ENCODE measurements at regions not wholly inside any gene's neighbourhood (a gene's known extent, or its start where the extent isn't known, plus 50 kb on each side); places are given as distances from the start of the nearest gene placed in this dataset.

- H3K27ac ChIP-seq, result no peak overlapping the region
- no peak for DNase-seq
Observed at GRCh38 chr2:873027-873426, 77.6 kb upstream of the SNTG2 start.

DNA sequence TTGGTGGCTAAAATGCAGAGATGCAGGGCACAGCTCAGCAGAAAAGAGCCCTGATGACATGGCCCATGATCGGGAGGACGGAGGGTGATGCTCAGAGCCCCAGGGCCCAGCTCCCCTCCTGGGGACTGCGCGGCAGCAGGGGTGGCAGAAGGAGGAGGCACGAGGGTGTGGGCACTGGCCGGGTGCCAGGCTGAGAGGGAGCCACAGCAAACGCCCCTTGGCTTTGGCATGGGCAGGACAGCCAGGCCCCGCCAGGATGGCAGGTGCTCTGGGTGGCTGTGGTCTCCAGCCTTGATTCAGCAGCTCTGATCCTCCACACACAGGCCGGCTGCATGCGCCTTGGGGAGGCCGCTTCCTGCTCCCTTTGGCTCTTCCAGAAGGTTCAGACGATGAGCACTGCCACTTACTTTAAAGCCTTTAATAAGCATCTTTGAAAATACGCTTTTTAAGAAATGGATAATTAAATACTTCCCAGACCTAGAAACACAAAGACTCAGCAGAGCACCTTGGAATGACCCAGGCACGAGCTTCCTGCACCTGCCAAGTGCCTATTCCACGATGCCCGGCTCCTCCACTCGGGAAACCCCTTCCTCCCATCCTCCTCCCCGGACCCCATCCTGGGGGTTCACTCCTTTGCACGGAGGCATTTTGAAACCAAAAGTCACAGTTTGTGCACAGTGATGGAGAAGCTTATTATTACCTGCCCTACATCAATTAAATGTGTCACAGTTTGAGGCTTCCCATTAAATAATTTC is 78.5 kb upstream of the SNTG2 start:
- no peak for TF ChIP-seq POLR2A (IDR thresholded peaks at IDR 0.05)
- TF ChIP-seq, protein P1, sequence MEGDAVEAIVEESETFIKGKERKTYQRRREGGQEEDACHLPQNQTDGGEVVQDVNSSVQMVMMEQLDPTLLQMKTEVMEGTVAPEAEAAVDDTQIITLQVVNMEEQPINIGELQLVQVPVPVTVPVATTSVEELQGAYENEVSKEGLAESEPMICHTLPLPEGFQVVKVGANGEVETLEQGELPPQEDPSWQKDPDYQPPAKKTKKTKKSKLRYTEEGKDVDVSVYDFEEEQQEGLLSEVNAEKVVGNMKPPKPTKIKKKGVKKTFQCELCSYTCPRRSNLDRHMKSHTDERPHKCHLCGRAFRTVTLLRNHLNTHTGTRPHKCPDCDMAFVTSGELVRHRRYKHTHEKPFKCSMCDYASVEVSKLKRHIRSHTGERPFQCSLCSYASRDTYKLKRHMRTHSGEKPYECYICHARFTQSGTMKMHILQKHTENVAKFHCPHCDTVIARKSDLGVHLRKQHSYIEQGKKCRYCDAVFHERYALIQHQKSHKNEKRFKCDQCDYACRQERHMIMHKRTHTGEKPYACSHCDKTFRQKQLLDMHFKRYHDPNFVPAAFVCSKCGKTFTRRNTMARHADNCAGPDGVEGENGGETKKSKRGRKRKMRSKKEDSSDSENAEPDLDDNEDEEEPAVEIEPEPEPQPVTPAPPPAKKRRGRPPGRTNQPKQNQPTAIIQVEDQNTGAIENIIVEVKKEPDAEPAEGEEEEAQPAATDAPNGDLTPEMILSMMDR (IDR thresholded peaks at IDR 0.05), result no peak
- Histone ChIP-seq H3K4me1 (no peaks in the 10 kb centered on the region), H3K27me3 (peaks cover 0 to 10% of the 10 kb centered on the region in 2 donors), H3K27ac (no peak overlapping the region), H3K36me3 (no peaks in the 10 kb centered on the region), H3K9me3 (no peaks in the 10 kb centered on the region), H3K4me3 (no peak overlapping the region)
- intact Hi-C loops (cut with DNase I; ENCODE audit: low total_unique reads), result no loop called here
- no peak for DNase-seq

More at GRCh38 chr2:873027-873426, 77.6 kb upstream of the SNTG2 start:
- TF ChIP-seq POLR2A (IDR thresholded peaks at IDR 0.05), result no peak
- TF ChIP-seq, protein P1 (IDR thresholded peaks at IDR 0.05), result no peak
- Histone ChIP-seq H3K9me3 (no peaks in the 10 kb centered on the region), H3K36me3 (no peaks in the 10 kb centered on the region), H3K4me3 (no peak overlapping the region), H3K27me3 (peaks cover 0 to 10% of the 10 kb centered on the region in 2 donors), H3K4me1 (no peaks in the 10 kb centered on the region)
- intact Hi-C loops (cut with DNase I; ENCODE audit: low total_unique reads), result no loop called here

DNA sequence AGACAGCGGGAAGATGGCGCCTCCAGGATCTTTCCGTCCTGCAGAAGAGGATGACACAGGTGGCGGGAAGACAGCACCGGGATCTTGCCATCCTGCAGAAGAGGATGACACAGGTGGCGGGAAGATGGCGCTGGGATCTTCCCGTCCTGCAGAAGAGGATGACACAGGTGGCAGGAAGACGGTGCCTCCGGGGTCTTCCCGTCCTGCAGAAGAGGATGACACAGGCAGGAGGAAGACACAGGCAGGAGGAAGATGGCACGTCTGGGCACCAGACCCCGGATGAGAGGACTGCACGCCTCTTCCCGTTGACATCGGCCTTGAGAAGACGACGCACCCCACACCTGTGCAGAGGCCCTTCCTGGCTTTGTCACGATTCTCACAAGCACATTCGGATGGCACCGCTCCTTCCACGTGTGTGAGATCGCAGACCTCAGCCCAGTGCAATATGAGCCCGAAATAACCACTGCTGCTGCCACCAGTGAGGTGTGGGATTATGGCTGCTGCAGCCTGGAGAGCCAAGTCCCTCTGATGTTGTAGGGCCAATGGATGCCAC is 79.4 kb upstream of the SNTG2 start:
- no peak for DNase-seq
- Histone ChIP-seq H3K4me3 (no peak overlapping the region), H3K36me3 (no peaks in the 10 kb centered on the region), H3K4me1 (no peaks in the 10 kb centered on the region), H3K27ac (no peak overlapping the region), H3K9me3 (no peaks in the 10 kb centered on the region), H3K27me3 (peaks cover 0 to 10% of the 10 kb centered on the region in 2 donors)
- TF ChIP-seq, protein P1 (IDR thresholded peaks at IDR 0.05), result no peak
- TF ChIP-seq POLR2A (IDR thresholded peaks at IDR 0.05), result no peak
- intact Hi-C loops (cut with DNase I; ENCODE audit: low total_unique reads), result no loop called here

GRCh38 chr2:870426-870825 is 80.2 kb upstream of the SNTG2 start:
- H3K4me3 ChIP-seq, result no peak overlapping the region
- H3K4me1 ChIP-seq, result no peaks in the 10 kb centered on the region
- no peak for TF ChIP-seq POLR2A (IDR thresholded peaks at IDR 0.05)
- TF ChIP-seq, protein P1 (IDR thresholded peaks at IDR 0.05), result no peak
- peaks cover 0 to 10% of the 10 kb centered on the region in 2 donors for H3K27me3 ChIP-seq
- no peaks in the 10 kb centered on the region for H3K36me3 ChIP-seq
- no peak for DNase-seq
- no peaks in the 10 kb centered on the region for H3K9me3 ChIP-seq
- H3K27ac ChIP-seq, result no peak overlapping the region
- intact Hi-C loops (cut with DNase I; ENCODE audit: low total_unique reads), result no loop called here

GRCh38 chr2:869894-870293 is 80.8 kb upstream of the SNTG2 start:
- Histone ChIP-seq H3K4me3 (no peak overlapping the region), H3K27me3 (peaks cover 0 to 10% of the 10 kb centered on the region in 2 donors), H3K36me3 (no peaks in the 10 kb centered on the region), H3K9me3 (no peaks in the 10 kb centered on the region), H3K4me1 (no peaks in the 10 kb centered on the region), H3K27ac (no peak overlapping the region)
- TF ChIP-seq, protein P1 (IDR thresholded peaks at IDR 0.05), result no peak
- no peak for TF ChIP-seq POLR2A (IDR thresholded peaks at IDR 0.05)
- DNase-seq, result no peak
- intact Hi-C loops (cut with DNase I; ENCODE audit: low total_unique reads), result no loop called here
